Upper lobe of right lung (tissue), 1 donor: ENCODE measurements at regions not wholly inside any gene's neighbourhood (a gene's known extent, or its start where the extent isn't known, plus 50 kb on each side); places are given as distances from the start of the nearest gene placed in this dataset.

Experiments used
- ATAC-seq: fragments of 200-7000 bp; cut with Tn5 transposase; one replicate; pipeline ENCODE4 v1.9.1; 2020; ENCODE audit warnings: mild to moderate bottlenecking, moderate library complexity
- DNase-seq: peaks from one replicate; pipeline ENCODE4 v3.0.0-alpha.2; 2020
- H3K27ac ChIP-seq: fragments of 200-600 bp; one replicate; pipeline ENCODE4 v1.8.0; 2022
- H3K27me3 ChIP-seq: fragments of 200-600 bp; one replicate; pipeline ENCODE4 v1.8.0; 2022; ENCODE audit warnings: mild to moderate bottlenecking
- H3K36me3 ChIP-seq: fragments of 200-600 bp; one replicate; pipeline ENCODE4 v1.8.0; 2022
- H3K4me1 ChIP-seq: fragments of 200-600 bp; one replicate; pipeline ENCODE4 v1.8.0; 2022
- H3K4me3 ChIP-seq: fragments of 200-600 bp; one replicate; pipeline ENCODE4 v1.8.0; 2022; ENCODE audit warnings: mild to moderate bottlenecking
- H3K9me3 ChIP-seq: fragments of 200-600 bp; one replicate; pipeline ENCODE4 v1.8.0; 2022
- CTCF ChIP-seq: fragments of 200-600 bp; IDR thresholded peaks from one replicate; pipeline ENCODE4 v1.8.0; 2022; ENCODE audit warnings: antibody characterized with exemption
- intact Hi-C: fragments of 100-400 bp; cut with DNase I; formaldehyde crosslinking; loops from one replicate; pipeline ENCODE4 v1.11.0; 2022
- donor health status: DM: no; HTN: yes; CAD: no; lungs with severe emphysema.

GRCh38 chr15:36409819-36410218 is 169.6 kb upstream of the CDIN1 start:
- Histone ChIP-seq H3K27ac (no peak overlapping the region), H3K27me3 (no peaks in the 10 kb centered on the region), H3K36me3 (no peaks in the 10 kb centered on the region), H3K4me3 (no peak overlapping the region), H3K4me1 (no peaks in the 10 kb centered on the region), H3K9me3 (no peaks in the 10 kb centered on the region)
- TF ChIP-seq CTCF: no peak
- ATAC-seq (no peak), DNase-seq (no peak)
- intact Hi-C loops: no loop called here

GRCh38 chr15:36414670-36415069 is 164.8 kb upstream of the CDIN1 start:
- DNase-seq: no peak
- TF ChIP-seq CTCF: no peak
- Histone ChIP-seq H3K27me3 (no peaks in the 10 kb centered on the region), H3K36me3 (no peaks in the 10 kb centered on the region), H3K27ac (no peak overlapping the region), H3K4me1 (no peaks in the 10 kb centered on the region), H3K4me3 (no peak overlapping the region), H3K9me3 (no peaks in the 10 kb centered on the region)
- no peak for ATAC-seq
- intact Hi-C loops: no loop called here

GRCh38 chr15:36415643-36416042 is 163.8 kb upstream of the CDIN1 start:
- Histone ChIP-seq H3K27ac (no peak overlapping the region), H3K4me1 (no peaks in the 10 kb centered on the region), H3K36me3 (no peaks in the 10 kb centered on the region), H3K9me3 (no peaks in the 10 kb centered on the region), H3K27me3 (no peaks in the 10 kb centered on the region), H3K4me3 (no peak overlapping the region)
- intact Hi-C loops: no loop called here
- DNase-seq (no peak), ATAC-seq (no peak)
- TF ChIP-seq CTCF: no peak

- Histone ChIP-seq H3K27ac (no peak overlapping the region), H3K9me3 (no peaks in the 10 kb centered on the region), H3K36me3 (no peaks in the 10 kb centered on the region), H3K27me3 (no peaks in the 10 kb centered on the region), H3K4me3 (no peak overlapping the region), H3K4me1 (no peaks in the 10 kb centered on the region)
- no peak for TF ChIP-seq CTCF
- DNase-seq (no peak), ATAC-seq (no peak)
- intact Hi-C loops: no loop called here
Observed at GRCh38 chr15:36422631-36423030, 156.8 kb upstream of the CDIN1 start.

GRCh38 chr15:36426691-36427090 is 152.7 kb upstream of the CDIN1 start:
- Histone ChIP-seq H3K4me3 (no peak overlapping the region), H3K27me3 (no peaks in the 10 kb centered on the region), H3K9me3 (no peaks in the 10 kb centered on the region), H3K36me3 (no peaks in the 10 kb centered on the region), H3K27ac (no peak overlapping the region), H3K4me1 (no peaks in the 10 kb centered on the region)
- intact Hi-C loops: no loop called here
- ATAC-seq: no peak
- DNase-seq: no peak
- TF ChIP-seq CTCF: no peak

- TF ChIP-seq CTCF: no peak
- H3K9me3 ChIP-seq: no peaks in the 10 kb centered on the region
- DNase-seq (no peak), ATAC-seq (peak; percentile 34)
- no peaks in the 10 kb centered on the region for H3K27me3 ChIP-seq
- no peak overlapping the region for H3K4me3 ChIP-seq
- H3K36me3 ChIP-seq: no peaks in the 10 kb centered on the region
- H3K4me1 ChIP-seq: no peaks in the 10 kb centered on the region
- intact Hi-C loops: no loop called here
- no peak overlapping the region for H3K27ac ChIP-seq
Observed at GRCh38 chr15:36428102-36428845, 151.2 kb upstream of the CDIN1 start.
